D721Med (cell line): ENCODE measurements at regions not wholly inside any gene's neighbourhood (a gene's known extent, or its start where the extent isn't known, plus 50 kb on each side); places are given as distances from the start of the nearest gene placed in this dataset.

Experiments
- DNase-seq: peaks from one replicate; pipeline ENCODE4 v3.0.0; 2011; ENCODE audit warnings: low spot score; ENCODE audit not compliant: insufficient read length
- FAIRE-seq: peaks from 2 replicates; lab custom pipeline; 2011; peaks lifted over from hg19 to GRCh38; lab: Jason Lieb, UNC
- TF ChIP-seq, protein P1 (sequence below): IDR thresholded peaks from 2 replicates; pipeline ENCODE4 v1.5.1; 2012; ENCODE audit warnings: mild to moderate bottlenecking, control low read depth; ENCODE audit not compliant: insufficient read depth; ENCODE audit errors: missing control alignments

DNA sequence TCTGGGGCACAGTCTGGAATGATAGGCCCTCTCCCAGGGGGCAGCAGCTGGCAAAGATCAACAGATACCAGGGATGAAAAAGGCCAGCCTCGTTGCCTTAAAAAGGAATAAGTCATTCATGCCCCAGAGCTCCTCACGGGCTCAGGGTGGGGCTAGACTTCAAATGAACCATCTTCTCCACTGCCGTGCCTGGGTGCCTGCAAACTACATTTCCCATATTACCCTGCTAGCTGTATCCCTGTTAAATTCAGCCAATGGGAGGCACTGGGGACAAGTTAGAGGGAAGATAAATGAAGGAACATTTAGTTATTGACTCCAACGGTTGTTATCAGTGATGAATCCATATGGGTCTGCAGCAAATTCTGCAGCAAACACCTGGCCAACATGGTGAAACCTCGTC, 101.2 kb upstream of the CYYR1 start:
- FAIRE-seq (no peak), DNase-seq (no peak)
- TF ChIP-seq, protein P1, sequence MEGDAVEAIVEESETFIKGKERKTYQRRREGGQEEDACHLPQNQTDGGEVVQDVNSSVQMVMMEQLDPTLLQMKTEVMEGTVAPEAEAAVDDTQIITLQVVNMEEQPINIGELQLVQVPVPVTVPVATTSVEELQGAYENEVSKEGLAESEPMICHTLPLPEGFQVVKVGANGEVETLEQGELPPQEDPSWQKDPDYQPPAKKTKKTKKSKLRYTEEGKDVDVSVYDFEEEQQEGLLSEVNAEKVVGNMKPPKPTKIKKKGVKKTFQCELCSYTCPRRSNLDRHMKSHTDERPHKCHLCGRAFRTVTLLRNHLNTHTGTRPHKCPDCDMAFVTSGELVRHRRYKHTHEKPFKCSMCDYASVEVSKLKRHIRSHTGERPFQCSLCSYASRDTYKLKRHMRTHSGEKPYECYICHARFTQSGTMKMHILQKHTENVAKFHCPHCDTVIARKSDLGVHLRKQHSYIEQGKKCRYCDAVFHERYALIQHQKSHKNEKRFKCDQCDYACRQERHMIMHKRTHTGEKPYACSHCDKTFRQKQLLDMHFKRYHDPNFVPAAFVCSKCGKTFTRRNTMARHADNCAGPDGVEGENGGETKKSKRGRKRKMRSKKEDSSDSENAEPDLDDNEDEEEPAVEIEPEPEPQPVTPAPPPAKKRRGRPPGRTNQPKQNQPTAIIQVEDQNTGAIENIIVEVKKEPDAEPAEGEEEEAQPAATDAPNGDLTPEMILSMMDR = no peak

DNA sequence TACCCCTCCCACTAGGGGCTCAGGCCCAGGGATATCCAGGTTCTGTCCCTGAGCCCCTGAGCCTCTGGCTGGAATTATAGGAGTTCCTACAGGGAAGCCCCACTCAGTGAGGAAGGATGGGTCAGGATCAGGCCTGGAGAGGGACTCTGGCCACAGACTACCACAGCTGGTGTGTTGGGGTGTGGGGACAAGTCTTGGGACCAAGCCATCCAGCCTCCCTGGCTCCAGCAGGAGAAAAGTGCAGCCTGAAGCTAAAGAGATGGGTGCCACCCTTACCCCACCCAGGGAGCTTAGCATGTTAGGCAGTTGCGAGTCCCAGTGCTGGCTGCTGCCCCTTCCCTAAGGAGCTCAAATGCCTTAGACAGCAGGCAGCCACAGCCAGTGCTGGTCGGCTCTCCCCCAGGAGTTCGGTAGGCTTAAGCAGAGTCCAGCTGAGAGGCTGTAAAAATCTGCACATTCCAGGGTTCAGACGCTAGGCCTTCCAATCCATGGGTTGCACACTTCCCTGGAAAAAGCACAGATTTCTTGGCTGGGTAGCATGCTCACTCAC, 96.2 kb upstream of the CYYR1 start:
- FAIRE-seq = no peak

DNA sequence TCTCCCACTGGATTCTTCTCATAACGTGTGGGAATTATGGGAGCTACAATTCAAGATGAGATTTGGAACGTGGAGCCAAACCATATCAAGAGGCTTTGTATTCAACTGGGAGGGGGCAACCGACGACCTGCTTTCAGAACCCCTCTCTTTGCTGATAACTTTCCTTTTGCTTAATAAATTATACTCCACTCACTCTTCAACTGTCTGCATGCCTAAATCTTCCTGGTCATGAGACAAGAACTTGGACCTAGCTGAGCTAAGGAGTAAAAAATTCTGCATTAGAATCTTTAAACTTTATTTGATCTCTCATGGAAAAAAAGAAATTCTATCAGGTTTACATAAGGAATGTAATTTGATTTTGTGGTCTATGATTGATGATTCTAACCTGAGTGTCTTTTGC, 86.7 kb upstream of the CYYR1 start:
- DNase-seq (no peak), FAIRE-seq (no peak)
- TF ChIP-seq, protein P1 = no peak

More for the DNA sequence above, 96.2 kb upstream of the CYYR1 start:
- TF ChIP-seq, protein P1 = no peak
- no peak for DNase-seq

DNA sequence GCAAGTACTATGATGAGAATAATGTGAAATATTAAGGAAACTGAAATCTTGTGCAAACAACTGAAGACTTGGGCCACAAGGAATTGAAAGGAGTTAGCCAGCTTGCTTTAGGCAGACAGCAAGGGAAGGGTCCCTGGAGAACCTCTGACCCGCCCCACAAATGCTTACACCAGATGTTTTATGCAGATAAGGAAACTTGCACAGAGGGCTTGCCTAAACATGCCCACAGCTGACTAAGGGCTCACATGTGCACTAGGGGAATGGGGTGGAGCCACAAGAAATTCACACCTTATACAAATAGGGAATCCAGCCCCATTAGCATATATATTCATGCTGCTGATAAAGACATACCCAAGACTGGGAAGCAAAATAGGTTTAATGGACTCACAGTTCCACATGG, 86.1 kb upstream of the CYYR1 start:
- FAIRE-seq (no peak), DNase-seq (no peak)
- TF ChIP-seq, protein P1 = no peak

DNA sequence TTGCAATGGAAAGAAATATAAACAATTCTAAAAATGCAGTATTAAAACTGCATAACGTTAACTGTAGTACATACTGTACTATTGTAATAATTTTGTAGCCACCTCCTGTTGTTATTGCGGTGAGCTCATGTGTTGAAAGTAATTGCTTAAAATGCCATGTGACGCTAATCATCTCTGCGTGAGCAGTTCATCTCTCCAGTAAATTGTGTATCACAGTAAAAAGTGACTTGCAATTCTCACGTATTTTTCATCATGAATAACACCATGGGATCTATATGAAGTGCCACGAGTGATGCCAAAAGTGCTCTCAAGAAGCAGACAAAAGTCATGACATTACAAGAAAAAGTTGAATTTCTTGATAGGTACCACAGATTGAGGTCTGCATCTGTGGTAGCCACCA, 82.4 kb upstream of the CYYR1 start:
- TF ChIP-seq, protein P1 = no peak
- FAIRE-seq (no peak), DNase-seq (no peak)

DNA sequence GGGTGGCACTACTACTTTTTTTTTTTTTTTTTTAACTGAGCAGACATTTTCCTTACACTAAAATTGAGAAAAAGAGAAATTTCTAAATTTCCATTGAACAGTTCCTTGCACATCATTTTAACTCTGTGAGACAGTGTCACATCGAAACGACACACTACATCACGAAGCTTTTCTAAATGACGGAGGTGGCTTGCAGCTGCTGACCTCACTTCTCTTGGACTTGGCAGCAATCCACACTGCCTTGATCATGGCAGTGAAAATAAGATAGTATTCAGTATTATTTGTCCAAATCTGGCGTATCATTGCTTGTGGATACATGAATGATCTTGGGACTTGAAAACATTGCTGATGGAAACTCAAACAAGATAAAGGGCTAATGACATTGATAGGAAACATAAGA, 80.3 kb upstream of the CYYR1 start:
- TF ChIP-seq, protein P1 = no peak
- DNase-seq (no peak), FAIRE-seq (no peak)

DNA sequence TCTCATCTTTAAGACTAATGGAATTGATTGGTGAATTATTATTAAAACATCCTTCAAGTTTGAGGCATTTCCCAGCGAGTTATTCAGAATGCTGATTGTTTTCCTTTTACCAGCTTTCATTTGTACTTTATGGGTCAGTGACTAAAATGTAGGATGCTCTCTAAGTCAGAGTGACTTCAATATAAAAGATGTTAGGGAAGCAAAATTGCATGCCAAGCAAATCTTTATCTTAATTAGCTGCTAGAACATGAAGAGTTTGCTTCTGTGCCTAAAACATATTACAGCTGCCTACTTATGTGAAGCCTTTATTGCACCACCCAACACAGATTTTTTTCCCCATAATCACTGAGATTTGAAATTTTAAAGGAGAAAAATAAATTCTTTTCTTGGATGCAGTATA, 79.8 kb upstream of the CYYR1 start:
- no peak for DNase-seq
- TF ChIP-seq, protein P1 = no peak
- FAIRE-seq = no peak
